ENCODE measurements at regions not wholly inside any gene's neighbourhood (a gene's known extent, or its start where the extent isn't known, plus 50 kb on each side); places are given as distances from the start of the nearest gene placed in this dataset.

DNA sequence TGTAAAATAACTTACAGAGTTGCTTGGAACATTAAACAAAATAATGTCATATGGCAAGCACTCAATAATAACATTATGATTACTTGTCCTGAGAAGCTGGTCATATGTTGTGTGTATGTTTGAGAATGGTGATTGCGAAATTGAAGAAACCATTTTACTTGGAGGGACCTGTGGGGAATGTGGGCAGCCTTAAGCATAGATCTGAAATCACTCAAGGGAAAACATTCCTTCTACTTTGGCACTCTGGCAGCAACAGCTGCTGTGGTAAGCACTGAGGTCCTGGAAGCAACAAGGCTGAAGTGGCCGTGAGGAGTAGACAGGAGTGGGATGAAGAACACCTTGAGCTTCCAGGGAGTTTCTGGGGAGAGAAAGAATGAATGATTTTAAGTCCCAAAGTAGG is 165.4 kb upstream of the ADAMTS5 start:
- no peak for DNase-seq (ENCODE audit: low spot score)
- Histone ChIP-seq H3K4me3 (ENCODE audit: low read depth, low read length, poor library complexity, severe bottlenecking) (no peak overlapping the region), H3K4me1 (ENCODE audit: insufficient read depth, low read length, poor library complexity, severe bottlenecking) (no peaks in the 10 kb centered on the region), H3K9me3 (ENCODE audit: low read depth, low read length, poor library complexity, severe bottlenecking) (no peaks in the 10 kb centered on the region), H3K36me3 (ENCODE audit: insufficient read depth, low read length, poor library complexity, severe bottlenecking) (no peaks in the 10 kb centered on the region), H3K27me3 (replicated peaks; ENCODE audit: insufficient read depth, low read depth, low read length, poor library complexity) (no peaks in the 10 kb centered on the region), H3K27ac (ENCODE audit: low read depth, low read length, poor library complexity, severe bottlenecking) (no peak overlapping the region)
- TF ChIP-seq, protein P1, sequence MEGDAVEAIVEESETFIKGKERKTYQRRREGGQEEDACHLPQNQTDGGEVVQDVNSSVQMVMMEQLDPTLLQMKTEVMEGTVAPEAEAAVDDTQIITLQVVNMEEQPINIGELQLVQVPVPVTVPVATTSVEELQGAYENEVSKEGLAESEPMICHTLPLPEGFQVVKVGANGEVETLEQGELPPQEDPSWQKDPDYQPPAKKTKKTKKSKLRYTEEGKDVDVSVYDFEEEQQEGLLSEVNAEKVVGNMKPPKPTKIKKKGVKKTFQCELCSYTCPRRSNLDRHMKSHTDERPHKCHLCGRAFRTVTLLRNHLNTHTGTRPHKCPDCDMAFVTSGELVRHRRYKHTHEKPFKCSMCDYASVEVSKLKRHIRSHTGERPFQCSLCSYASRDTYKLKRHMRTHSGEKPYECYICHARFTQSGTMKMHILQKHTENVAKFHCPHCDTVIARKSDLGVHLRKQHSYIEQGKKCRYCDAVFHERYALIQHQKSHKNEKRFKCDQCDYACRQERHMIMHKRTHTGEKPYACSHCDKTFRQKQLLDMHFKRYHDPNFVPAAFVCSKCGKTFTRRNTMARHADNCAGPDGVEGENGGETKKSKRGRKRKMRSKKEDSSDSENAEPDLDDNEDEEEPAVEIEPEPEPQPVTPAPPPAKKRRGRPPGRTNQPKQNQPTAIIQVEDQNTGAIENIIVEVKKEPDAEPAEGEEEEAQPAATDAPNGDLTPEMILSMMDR (conservative IDR thresholded peaks at IDR 0.05; ENCODE audit: low read depth, low read length): no peak
- no TSS peak for BruUV-seq (replicated peaks)
- intact Hi-C loops (cut with micrococcal nuclease; ENCODE audit: unreplicated experiment): no loop called here
- CTCF ChIA-PET: no interaction called here
- POLR2A ChIA-PET (ENCODE audit: low non-redundant PET): no interaction called here

DNA sequence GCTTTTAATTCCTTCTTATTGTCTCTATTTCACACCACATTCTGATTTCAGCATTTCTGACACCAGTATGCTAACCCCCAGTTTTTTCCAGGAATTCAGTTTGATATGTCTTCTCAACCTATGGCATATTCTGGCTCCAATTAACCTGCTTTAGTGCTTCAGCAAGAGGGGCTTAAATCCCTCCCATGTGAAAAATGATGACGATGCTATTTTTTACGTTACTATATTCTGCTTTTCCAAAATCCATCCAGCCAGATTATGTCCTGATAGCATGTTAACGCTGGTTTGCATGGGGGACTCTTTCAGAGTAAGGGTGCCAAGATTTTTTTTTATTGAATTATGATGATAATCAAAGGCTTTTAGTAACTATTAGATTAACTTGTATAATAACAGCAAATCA is 163.3 kb upstream of the ADAMTS5 start:
- intact Hi-C loops (cut with micrococcal nuclease; ENCODE audit: unreplicated experiment): no loop called here
- H3K36me3 ChIP-seq (ENCODE audit: insufficient read depth, low read length, poor library complexity, severe bottlenecking): no peaks in the 10 kb centered on the region
- CTCF ChIA-PET: no interaction called here
- no peaks in the 10 kb centered on the region for H3K27me3 ChIP-seq (replicated peaks; ENCODE audit: insufficient read depth, low read depth, low read length, poor library complexity)
- H3K4me3 ChIP-seq (ENCODE audit: low read depth, low read length, poor library complexity, severe bottlenecking): no peak overlapping the region
- H3K27ac ChIP-seq (ENCODE audit: low read depth, low read length, poor library complexity, severe bottlenecking): no peak overlapping the region
- no peak for DNase-seq (ENCODE audit: low spot score)
- H3K4me1 ChIP-seq (ENCODE audit: insufficient read depth, low read length, poor library complexity, severe bottlenecking): no peaks in the 10 kb centered on the region
- TF ChIP-seq, protein P1 (conservative IDR thresholded peaks at IDR 0.05; ENCODE audit: low read depth, low read length): no peak
- no peak for TF ChIP-seq EZH2 (IDR thresholded peaks at IDR 0.05; ENCODE audit: borderline replicate concordance, low read depth, low read length, poor library complexity, severe bottlenecking)
- POLR2A ChIA-PET (ENCODE audit: low non-redundant PET): no interaction called here
- H3K9me3 ChIP-seq (ENCODE audit: low read depth, low read length, poor library complexity, severe bottlenecking): no peaks in the 10 kb centered on the region
- BruUV-seq (replicated peaks): no TSS peak

DNA sequence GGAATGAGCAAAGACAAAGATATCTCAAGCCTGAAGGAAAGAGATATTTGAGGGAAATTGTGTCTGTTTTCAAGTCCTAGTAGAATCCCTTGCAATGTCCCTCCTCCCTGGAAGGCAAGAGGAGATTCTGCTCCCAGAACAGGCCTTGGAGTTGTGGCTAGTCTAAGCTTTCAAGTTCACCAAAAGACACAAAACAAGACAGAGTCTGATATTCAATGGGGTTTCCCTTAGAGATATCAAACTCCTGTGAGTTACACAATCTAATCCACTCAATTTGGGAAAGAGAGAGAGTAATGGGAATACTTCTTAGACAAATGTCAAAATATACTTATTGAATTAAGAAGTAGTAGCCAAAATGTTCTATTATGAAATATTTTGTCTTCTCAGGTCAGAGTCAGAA is 162.8 kb upstream of the ADAMTS5 start:
- no TSS peak for BruUV-seq (replicated peaks)
- Histone ChIP-seq H3K4me1 (ENCODE audit: insufficient read depth, low read length, poor library complexity, severe bottlenecking) (no peaks in the 10 kb centered on the region), H3K27ac (ENCODE audit: low read depth, low read length, poor library complexity, severe bottlenecking) (no peak overlapping the region), H3K4me3 (ENCODE audit: low read depth, low read length, poor library complexity, severe bottlenecking) (no peak overlapping the region), H3K27me3 (replicated peaks; ENCODE audit: insufficient read depth, low read depth, low read length, poor library complexity) (no peaks in the 10 kb centered on the region), H3K9me3 (ENCODE audit: low read depth, low read length, poor library complexity, severe bottlenecking) (no peaks in the 10 kb centered on the region), H3K36me3 (ENCODE audit: insufficient read depth, low read length, poor library complexity, severe bottlenecking) (no peaks in the 10 kb centered on the region)
- CTCF ChIA-PET: no interaction called here
- intact Hi-C loops (cut with micrococcal nuclease; ENCODE audit: unreplicated experiment): no loop called here
- TF ChIP-seq, protein P1 (conservative IDR thresholded peaks at IDR 0.05; ENCODE audit: low read depth, low read length): no peak
- TF ChIP-seq EZH2 (IDR thresholded peaks at IDR 0.05; ENCODE audit: borderline replicate concordance, low read depth, low read length, poor library complexity, severe bottlenecking): no peak
- no peak for DNase-seq (ENCODE audit: low spot score)
- POLR2A ChIA-PET (ENCODE audit: low non-redundant PET): no interaction called here

Data from A673 (cell line).